Left cardiac atrium (tissue), 4 donors: ENCODE measurements at regions not wholly inside any gene's neighbourhood (a gene's known extent, or its start where the extent isn't known, plus 50 kb on each side); places are given as distances from the start of the nearest gene placed in this dataset.
"Not testable (repeated sequence)": the region's sequence is repeated elsewhere in the genome, so short reads cannot be mapped to it uniquely, and the experiment has no call there.

Source experiments
- ATAC-seq, 2 donors: fragments of 200-7000 bp; cut with Tn5 transposase; one replicate each; pipeline ENCODE4 v1.9.1; 2020; ENCODE audit warnings: mild to moderate bottlenecking in 2 of 2, moderate library complexity in 2 of 2
- DNase-seq: peaks from one replicate; pipeline ENCODE4 v3.0.0-alpha.2; 2020
- intact Hi-C, 2 donors: fragments of 100-400 bp; cut with DNase I; formaldehyde crosslinking; loops; one replicate each; pipeline versions ENCODE4 v1.14.1 to v1.15.1; 2022 to 2023
- donor health status: DM: no; HTN: yes; CAD: no.
- donor health status: DM: no; HTN: yes; CAD: no; lungs with severe emphysema.
- donor health status: DM: yes; HTN: yes; CAD: no.
- donor health status: Dilated cardiomyopathy.

DNA sequence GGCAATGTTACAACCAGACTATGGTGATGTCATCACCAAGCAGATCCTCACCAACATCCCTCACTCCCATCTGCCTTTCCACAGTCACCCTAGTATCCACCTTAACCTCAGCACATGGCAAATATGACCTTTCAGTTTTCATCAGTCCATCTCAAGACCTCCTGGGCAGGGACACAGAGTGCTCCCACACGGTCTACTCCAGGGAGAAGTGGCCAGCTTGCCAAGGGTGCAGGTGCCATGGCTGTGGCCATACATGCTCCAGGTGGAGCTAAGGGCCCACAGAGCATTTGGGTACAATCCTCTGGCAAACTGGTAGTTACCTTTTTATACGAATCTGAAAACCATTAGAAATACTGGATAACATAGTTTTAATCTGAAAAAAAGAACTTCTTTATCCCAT, 453.1 kb downstream of the ADCYAP1 start:
- no peak for ATAC-seq
- intact Hi-C loops = no loop called here
- DNase-seq = no peak

DNA sequence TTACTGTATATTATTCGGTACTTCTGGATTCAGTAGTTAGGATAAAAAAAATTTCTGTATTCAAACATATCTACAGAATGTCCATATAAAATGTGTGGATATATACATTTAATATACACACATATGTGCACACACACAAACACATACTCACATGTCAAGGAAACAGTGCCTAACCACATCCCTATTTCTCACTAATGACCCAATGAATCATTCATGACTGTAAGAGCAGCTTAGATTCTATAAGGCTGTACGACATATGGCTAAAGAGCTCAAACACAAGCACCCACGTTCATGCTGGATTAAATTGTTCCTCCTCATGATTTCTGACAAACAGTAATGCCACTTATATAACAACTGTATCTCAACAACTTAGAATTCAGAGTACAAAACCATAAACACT, 457.3 kb downstream of the ADCYAP1 start:
- DNase-seq (no peak), ATAC-seq (no peak)
- intact Hi-C loops = no loop called here

DNA sequence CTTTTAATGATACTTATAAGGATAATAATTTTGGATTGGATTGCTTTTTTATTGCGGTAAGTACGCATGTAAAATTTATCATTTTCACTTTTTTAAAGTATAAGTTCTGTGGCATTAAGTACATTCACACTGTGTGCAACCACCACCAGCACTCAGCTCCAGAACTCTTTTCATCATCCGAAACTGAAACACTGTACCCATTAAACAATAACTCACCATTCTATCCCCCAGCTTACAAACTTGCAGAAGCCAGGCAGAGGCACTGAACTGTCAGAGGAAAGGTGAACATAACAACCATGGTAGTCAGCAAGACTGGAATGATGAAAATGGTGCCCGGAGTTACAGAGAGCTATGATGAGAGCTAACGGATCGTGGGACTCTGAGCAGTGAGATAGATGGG, 465.9 kb downstream of the ADCYAP1 start:
- intact Hi-C loops = no loop called here
- no peak for DNase-seq
- ATAC-seq = no peak

DNA sequence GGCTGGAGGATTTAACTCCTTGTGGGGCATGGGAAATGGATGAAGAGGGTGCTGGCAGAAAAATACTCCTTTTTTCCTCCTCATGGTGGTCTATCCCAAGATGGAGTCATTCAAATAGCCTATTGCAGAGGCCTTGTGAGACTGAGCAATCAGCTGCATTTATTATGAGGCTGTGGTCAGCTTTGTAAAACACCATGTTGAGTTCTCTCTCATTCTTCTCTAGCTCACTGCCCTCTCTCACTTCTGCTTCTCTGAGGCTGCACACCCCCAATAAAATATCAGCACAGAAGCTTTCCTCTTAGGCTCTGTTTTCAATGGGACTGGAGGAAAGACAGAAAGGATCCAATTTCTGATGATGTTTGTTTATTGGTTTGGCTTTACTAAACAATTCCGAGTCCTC, 467.1 kb downstream of the ADCYAP1 start:
- DNase-seq (no peak), ATAC-seq (no peak)
- intact Hi-C loops = no loop called here

DNA sequence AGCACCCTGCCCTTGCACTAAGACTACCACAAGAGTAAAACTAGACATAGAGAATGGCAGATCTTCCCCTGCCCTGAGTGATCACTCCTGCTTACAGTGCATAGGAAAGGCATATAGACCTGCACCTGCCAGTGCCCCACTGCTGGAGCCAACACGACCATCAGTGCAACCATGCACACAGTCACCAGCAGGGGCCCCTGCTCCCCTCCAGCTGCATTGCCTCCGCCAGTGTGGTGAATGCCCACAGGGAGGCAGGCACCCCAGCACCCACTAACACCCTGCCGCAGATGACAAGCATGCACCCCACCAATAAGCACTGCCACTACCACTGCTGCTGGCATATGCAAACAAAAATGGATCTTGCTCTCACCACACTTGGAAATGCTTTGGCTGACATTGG, 478.8 kb downstream of the ADCYAP1 start:
- ATAC-seq = no peak
- intact Hi-C loops = no loop called here

DNA sequence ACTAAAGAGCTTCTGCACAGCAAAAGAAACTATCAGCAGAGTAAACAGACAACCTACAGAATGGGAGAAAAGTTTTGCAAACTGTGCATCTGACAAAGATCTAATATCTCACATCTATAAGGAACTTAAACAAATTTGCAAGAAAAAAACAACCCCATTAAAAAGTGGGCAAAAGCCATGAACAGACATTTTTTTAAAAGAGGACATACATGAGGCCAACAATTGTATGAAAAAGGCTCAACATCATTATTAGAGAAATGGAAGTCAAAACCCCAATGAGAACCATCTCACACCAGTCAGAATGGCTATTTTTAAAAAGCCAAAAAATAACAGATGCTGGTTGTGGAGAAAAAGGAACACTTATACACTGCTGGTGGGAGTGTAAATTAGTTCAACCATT, 483.8 kb downstream of the ADCYAP1 start:
- intact Hi-C loops, ATAC-seq, DNase-seq: not testable (repeated sequence)

More for the DNA sequence above, 478.8 kb downstream of the ADCYAP1 start:
- DNase-seq = no peak

DNA sequence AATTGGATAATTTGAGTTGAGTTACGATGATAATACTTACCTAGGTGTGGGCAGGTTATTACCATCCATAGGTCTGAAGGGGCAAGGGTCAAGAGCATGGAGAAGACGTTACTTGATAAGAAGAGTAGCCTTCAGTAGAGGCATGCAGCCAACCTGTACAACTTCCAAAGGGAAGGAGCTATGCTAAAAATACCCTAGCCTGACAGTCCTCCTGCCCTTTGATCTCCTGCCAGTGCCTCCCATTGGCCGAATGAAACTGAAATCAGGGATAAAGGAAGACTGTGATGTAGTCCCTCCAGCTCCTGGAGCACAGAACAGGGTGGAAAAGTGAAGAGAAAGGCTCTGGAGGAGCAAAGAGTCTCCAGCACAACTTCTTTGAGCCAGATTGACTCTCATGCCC, 487.4 kb downstream of the ADCYAP1 start:
- intact Hi-C loops = no loop called here

DNA sequence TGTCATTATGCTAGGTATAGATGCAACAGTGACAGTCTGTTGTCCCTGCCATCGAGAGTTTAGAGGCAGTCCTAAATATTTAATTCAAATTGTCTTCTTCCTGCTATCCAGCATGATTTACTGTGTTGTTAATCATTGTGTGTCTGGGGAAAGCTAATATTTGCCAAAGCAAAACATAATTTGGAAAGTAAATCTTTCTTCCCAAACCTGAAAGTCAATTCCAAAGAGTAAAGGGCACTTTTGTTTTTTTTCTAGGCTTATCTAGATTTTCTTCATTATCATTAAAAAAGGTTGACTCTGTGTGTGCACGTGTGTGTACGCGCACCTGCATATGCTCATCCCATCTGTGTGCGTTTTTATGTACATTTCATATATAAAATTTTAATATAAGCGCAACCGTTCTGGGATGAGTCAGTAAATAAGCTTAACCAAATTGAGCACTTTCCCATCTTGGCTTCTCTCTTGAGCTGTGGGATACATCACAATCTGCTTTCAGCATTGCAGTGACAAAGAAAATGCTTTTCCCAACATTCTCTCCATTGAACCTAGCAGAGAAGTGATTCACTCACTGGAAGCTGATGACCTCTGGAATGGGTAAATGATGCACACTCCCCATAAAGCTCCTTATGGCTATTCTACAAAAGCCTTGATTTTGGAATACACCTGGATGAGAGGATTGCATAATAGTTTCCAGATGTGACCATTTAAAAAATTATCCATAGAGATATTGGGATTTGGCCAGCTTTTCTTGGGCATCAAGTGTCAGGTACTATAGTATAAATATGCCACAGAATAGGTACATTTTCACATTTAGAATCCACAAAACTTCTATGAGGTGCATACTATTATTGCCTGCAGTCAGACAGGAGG, 488.4 kb downstream of the ADCYAP1 start:
- no peak for ATAC-seq
- intact Hi-C loops = no loop called here
- DNase-seq = no peak

More for the DNA sequence above, 487.4 kb downstream of the ADCYAP1 start:
- ATAC-seq (no peak), DNase-seq (no peak)

DNA sequence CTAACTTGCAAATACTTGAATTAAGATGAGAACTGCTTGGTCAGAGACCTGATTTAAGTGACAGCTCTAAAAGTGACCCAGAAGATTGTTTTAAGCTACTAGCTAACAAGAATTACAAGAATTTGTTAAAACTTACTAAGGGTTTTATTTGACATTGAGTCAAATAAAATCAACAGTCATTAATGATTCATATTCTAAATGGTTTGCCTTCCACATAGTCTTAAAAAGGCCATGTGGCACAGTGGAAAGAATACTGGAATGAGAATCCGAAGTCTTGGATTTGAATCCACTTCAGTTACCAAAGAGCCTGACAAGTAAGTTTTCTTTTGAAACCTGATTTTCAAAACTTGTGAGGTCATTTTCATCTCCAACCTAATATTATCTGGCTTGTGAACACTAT, 489.3 kb downstream of the ADCYAP1 start:
- DNase-seq (no peak), ATAC-seq (no peak)
- intact Hi-C loops = no loop called here

DNA sequence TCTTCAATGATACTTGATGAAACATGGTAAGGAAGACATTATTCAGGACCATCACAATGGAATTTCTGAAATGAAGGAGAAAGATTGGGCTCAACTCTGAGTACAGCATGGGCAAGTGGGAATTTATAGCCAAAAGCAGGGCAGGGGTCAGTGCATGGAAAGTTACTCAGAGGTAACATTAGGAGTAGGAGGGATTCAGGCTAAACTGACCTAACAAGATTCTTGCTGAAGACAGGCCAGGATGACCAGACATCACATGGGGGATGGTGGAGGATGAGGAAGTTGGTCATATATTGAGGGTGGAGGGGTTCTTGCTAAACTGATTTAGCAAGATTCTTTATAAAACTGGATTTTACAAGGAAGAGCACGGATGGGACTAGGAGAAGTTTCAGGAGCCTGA, 489.8 kb downstream of the ADCYAP1 start:
- intact Hi-C loops = no loop called here
- ATAC-seq = no peak
- no peak for DNase-seq

DNA sequence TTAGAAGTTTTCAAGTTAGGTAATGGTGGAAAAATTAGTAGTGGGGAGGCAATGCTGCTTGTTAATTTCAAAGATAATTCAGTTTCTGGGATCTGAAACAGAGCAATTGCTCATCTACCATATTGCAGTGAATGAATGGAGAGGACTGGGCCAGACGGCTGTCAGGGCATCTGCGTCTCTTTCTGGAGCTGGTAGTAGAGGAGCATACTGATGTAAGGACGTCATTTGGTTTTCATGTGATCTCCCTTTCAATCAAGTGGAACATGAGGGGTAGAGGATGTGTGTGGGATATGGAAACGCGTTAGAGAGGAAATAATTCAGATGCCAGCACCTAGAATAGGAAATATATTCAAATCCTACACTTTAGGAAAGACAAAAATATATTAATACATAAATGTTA, 490.3 kb downstream of the ADCYAP1 start:
- no peak for DNase-seq
- intact Hi-C loops = no loop called here
- no peak for ATAC-seq

DNA sequence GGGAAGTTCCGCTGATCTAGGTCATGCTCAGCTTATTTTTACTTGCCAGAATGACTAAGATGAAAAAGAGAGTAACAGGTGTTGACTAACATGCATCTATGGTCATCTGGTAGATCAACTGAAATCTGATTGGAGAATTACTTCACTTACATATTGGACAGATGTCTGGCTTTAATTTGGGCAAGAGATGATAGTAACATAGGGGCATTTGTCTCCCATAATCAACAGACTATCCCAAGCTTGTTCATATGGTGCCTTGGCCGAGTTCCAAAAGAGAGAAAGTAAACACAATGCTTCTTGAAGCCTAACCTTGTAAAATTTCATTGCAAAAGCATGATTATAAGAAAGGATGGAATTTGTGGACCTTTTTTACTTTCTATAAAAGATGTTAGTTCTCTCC, 503.7 kb downstream of the ADCYAP1 start:
- no peak for DNase-seq
- no peak for ATAC-seq
- intact Hi-C loops = no loop called here

DNA sequence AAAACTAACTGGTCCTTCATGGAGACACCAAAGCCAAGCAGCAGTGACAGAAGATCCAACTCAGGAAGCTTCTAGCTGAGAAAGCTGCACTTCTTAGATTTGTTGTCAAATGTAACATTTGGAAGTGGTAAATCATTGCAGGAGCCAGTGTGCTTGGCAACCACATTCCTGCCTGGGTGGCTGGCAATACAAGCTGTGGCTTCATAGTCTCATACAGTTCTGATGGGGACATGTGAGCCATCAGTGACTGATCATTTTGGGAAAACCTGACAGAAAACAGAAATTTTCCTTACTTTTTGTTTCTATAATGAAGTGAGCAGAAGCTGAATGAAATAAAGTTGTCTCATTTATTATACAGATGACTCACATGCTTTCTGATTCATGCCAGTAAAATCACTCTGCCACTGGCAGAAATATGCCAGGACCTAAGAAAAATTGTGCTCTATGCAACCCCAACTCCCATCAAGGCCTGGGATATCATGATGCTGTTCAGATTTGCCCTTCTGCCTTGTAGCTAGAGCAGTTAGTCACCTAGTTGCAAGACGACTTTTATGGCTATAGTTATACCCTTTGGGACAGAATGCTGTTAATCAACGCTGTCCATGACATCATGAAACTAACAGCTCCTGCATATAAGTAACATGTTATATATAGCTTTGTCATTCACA, 508.1 kb downstream of the ADCYAP1 start:
- no peak for DNase-seq
- intact Hi-C loops = no loop called here
- ATAC-seq = peak in 1 of 2 donors; percentile 31

DNA sequence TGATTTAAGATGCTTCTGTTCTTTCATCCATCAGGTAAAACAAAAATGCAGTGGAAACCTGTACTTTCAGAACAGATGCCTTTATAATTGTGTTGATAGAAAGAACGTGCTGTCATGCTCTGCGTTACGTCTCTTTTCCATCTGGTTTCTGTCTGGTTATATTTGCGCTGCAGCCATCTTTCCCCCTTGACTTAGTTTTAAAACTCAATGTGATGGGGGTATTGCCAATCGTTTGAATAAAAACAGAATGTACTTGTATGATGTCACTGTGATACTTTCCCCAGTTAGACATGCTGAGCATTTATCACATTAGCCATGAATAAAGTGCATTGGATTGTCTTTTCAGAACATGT, 508.6 kb downstream of the ADCYAP1 start:
- ATAC-seq = no peak

DNA sequence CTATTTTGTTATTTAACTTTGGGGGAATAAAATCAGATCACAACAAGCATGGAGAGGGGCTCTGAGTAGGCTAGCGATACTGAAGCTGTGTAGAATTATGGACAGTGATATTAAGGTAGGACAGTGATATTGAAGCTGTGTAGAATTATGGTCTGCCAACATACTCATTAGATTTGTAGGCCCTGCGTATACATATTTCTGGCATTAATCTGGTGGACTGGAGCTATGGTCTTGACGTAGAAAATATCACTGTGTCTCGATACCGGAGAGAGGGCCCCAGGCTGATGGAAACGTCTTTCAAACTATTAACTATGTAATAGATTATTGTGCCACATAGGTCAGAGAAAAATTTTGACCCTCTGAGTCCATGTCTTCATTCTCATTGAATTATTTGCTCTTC, 511.4 kb downstream of the ADCYAP1 start:
- intact Hi-C loops = no loop called here
- DNase-seq = no peak

More for the DNA sequence above, 508.6 kb downstream of the ADCYAP1 start:
- intact Hi-C loops = no loop called here
- no peak for DNase-seq

DNA sequence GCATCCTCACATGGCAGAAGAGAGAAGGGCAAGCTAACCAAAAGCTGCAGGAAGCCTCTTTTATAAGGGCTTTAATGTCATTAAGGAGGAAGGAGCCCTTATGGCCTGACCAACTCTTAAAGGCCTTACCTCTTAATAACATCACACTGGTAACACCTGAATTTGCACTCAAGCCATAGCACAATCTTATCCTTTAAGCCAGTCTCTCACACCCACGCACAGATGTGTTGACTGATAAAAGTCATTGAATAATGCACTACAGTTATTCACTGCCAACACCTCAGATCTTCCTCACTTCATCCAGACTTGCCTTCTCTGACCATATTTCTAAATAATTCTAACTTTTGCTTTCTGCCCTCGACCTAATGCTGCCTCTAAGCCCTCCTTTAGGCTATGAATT, 516.8 kb downstream of the ADCYAP1 start:
- ATAC-seq = no peak
- intact Hi-C loops = no loop called here
- DNase-seq = no peak

More for the DNA sequence above, 511.4 kb downstream of the ADCYAP1 start:
- ATAC-seq = no peak

DNA sequence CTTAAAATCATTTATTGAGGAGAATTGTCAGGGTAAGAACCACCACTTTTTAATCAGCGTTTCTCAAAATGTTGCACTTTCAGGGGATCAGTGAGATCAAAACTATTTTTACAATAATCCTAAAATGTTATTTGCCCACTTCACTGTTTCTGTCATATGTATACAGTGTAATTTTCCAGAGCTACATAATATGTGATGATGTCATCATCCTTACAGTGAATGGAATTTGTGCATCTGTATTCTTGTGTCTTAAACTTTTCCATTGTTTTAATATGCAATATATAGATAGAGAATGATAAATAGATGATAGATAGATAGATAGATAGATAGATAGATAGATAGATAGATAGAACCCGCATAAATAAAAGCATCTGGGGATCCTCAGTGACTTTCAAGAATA, 518.0 kb downstream of the ADCYAP1 start:
- intact Hi-C loops = no loop called here
- DNase-seq (no peak), ATAC-seq (no peak)

DNA sequence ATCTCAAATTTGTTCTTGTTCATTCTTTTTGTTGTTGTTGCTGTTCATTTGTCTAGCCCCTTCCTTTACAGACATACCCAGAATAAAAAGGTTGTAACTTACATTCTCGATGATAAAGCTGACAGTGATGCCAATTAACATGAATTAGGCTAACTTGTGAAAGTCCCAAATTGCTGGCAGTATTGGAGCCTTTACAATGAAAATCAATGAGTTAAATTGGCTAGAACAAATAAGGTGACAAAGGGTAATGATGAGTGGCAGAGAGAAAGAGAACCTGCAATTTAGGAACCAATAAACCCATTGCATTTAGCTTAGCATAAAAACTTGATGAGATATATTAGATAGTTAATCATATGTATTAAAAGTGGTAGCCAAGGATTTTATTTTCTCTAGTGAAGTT, 521.0 kb downstream of the ADCYAP1 start:
- intact Hi-C loops = no loop called here
- ATAC-seq = no peak
- DNase-seq = no peak

DNA sequence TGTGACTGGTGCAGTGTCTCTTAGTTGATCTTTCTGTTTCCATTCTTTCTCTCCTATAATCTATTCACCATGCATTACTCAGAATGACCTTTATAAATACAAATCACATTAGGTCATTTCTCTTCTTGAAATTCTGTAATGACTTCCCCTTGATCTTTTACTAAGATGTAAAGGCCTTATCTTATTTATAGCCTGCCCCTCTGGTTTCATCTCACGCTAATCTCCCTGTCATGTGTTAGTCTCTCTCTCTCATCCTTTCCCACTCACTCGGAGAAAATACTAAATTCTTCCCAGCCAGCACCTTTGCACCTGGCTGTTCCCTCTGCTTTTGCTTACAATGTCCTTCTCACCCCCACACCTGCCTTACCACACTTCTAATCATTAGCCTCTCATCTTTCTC, 530.8 kb downstream of the ADCYAP1 start:
- ATAC-seq = no peak
- intact Hi-C loops = no loop called here
- DNase-seq = no peak

DNA sequence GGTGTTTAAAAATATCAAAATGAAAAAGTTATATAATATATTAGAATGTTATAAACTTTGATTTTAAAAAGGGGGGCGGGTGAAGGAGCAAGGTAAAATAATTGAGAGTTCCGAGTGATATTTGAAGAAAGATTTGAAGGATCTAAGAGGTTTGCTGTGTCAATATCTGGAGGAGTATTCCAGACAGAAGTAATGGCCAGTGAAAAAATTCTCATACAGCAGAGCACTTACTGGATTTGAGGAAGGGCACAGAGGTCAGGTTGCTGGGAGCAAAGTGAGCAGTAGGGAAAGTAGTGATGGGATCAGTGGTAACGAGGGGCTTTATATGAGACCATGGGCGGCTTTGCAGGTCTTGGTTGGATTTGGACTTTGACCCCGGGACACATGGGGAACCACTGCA, 531.5 kb downstream of the ADCYAP1 start:
- ATAC-seq (no peak), DNase-seq (no peak)
- intact Hi-C loops = no loop called here

DNA sequence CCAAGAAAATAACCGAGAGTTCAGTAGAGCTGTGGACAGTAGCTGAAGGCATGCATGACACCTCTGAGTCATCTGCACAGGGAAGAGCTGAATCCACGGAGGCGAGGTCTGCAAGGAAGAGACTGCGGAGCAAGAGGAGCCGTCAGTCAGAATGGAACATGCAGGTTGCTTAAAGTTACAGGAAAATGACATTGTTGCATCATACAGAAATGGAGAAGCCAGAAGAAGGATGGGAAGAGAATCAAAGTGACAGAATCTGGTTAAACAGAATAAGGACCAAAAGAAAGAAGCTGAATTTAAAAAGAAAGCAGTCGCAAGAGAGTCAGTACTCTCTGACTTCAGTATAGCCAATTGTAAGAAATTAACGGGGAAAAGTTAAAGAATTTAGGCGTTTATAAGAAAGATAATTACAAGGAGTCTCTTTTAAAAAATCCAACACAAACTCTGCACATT, 533.8 kb downstream of the ADCYAP1 start:
- ATAC-seq (no peak), DNase-seq (no peak)
- intact Hi-C loops = no loop called here
